H1 (cell line): ENCODE measurements at regions not wholly inside any gene's neighbourhood (a gene's known extent, or its start where the extent isn't known, plus 50 kb on each side); places are given as distances from the start of the nearest gene placed in this dataset.

ENCODE experiments used
- CTCF ChIA-PET: fragments of 300-600 bp; sonication (Branson Sonifier 250); formaldehyde crosslinking; loops from one replicate; lab custom pipeline; 2021; ENCODE audit not compliant: partially characterized antibody; lab: Charles Lee
- POLR2A ChIA-PET: fragments of 300-600 bp; sonication (Branson Sonifier 250); formaldehyde crosslinking; loops from one replicate; lab custom pipeline; 2021; ENCODE audit warnings: inconsistent platforms; ENCODE audit not compliant: partially characterized antibody; lab: Charles Lee
- DNase-seq, 2 experiments: peaks; one replicate each; pipeline versions ENCODE4 v3.0.0 to v3.0.0-alpha.2; 2010 to 2022; ENCODE audit warnings: low spot score in 2 of 2, low read depth in 1 of 2, mixed read lengths in 1 of 2
- FAIRE-seq: peaks from 2 replicates; lab custom pipeline; 2011; peaks lifted over from hg19 to GRCh38; lab: Jason Lieb, UNC
- H2AFZ ChIP-seq: 2 replicates; pipeline ENCODE4 v1.8.1; 2012; ENCODE audit warnings: low read length, inconsistent platforms
- H2AK5ac ChIP-seq: 2 replicates; pipeline ENCODE4 v1.6.1; 2013; ENCODE audit warnings: low read depth, low read length
- H2BK120ac ChIP-seq: replicated peaks from 2 replicates; pipeline ENCODE3; 2013; ENCODE audit warnings: low read depth, low read length, inconsistent platforms
- H2BK12ac ChIP-seq: 2 replicates; pipeline ENCODE4 v1.6.1; 2013; ENCODE audit warnings: low read depth, low read length
- H2BK15ac ChIP-seq: 2 replicates; pipeline ENCODE4 v1.6.1; 2013; ENCODE audit warnings: low read length
- H2BK20ac ChIP-seq: 2 replicates; pipeline ENCODE4 v1.6.1; 2013; ENCODE audit warnings: low read length
- H2BK5ac ChIP-seq: 2 replicates; pipeline ENCODE4 v1.6.1; 2013; ENCODE audit warnings: low read depth, low read length
- H3K14ac ChIP-seq: 2 replicates; pipeline ENCODE4 v1.6.1; 2013; ENCODE audit warnings: inconsistent platforms; ENCODE audit not compliant: insufficient read length
- H3K18ac ChIP-seq: 2 replicates; pipeline ENCODE4 v1.6.1; 2013; ENCODE audit warnings: low read length; ENCODE audit errors: extremely low read depth
- H3K23ac ChIP-seq: 2 replicates; pipeline ENCODE4 v1.6.1; 2013; ENCODE audit warnings: inconsistent platforms; ENCODE audit not compliant: insufficient read length
- H3K23me2 ChIP-seq: 2 replicates; pipeline ENCODE4 v1.6.1; 2013; ENCODE audit warnings: low read depth, low read length
- H3K27ac ChIP-seq: 2 replicates; pipeline ENCODE4 v1.6.1; 2011; ENCODE audit warnings: low read depth, low read length, inconsistent platforms
- H3K27me3 ChIP-seq, 4 experiments: replicated peaks in 1 of 4; 1 replicate in 1 of 4; 2 replicates in 3 of 4; pipeline versions ENCODE4 v1.6.1 to v1.8.1; 2011 to 2013; ENCODE audit warnings: low read length in 3 of 4, mild to moderate bottlenecking in 3 of 4, inconsistent platforms in 2 of 4, mixed read lengths in 2 of 4, moderate library complexity in 1 of 4; ENCODE audit not compliant: control insufficient read depth in 3 of 4, insufficient read depth in 3 of 4; ENCODE audit errors: extremely low read depth in 1 of 4
- H3K36me3 ChIP-seq, 4 experiments: 2 replicates each; pipeline versions ENCODE4 v1.6.1 to v1.8.1; 2011 to 2013; ENCODE audit warnings: mild to moderate bottlenecking in 4 of 4, low read length in 3 of 4, moderate library complexity in 2 of 4, control low read depth in 1 of 4, inconsistent platforms in 1 of 4; ENCODE audit not compliant: insufficient read depth in 4 of 4, control insufficient read depth in 2 of 4
- H3K4ac ChIP-seq: replicated peaks from 2 replicates; pipeline ENCODE3; 2013; ENCODE audit warnings: low read length, low read depth, mixed read lengths, inconsistent platforms; ENCODE audit not compliant: insufficient read length
- H3K4me1 ChIP-seq, 4 experiments: replicated peaks in 1 of 4; 1 replicate in 1 of 4; 2 replicates in 3 of 4; pipeline versions ENCODE4 v1.6.1 to v1.8.1; 2011 to 2013; ENCODE audit warnings: low read length in 3 of 4, inconsistent platforms in 2 of 4, mixed read lengths in 1 of 4; ENCODE audit not compliant: insufficient read depth in 4 of 4, control insufficient read depth in 3 of 4
- H3K4me2 ChIP-seq, 2 experiments: 2 replicates each; pipeline versions ENCODE4 v1.6.1 to v1.8.1; 2011 to 2013; ENCODE audit warnings: low read depth in 2 of 2, low read length in 2 of 2, control low read depth in 1 of 2, inconsistent platforms in 1 of 2, mild to moderate bottlenecking in 1 of 2; ENCODE audit not compliant: insufficient read depth in 1 of 2
- H3K4me3 ChIP-seq, 4 experiments: fragments of 200-600, 300-600 bp in 1 of 4; sonication (generic), shearing (Covaris generic), sonication (Bioruptor Twin) in 1 of 4; 2 replicates each; pipeline versions ENCODE4 v1.5.1 to v1.8.1; 2011 to 2016; ENCODE audit warnings: low read length in 4 of 4, low read depth in 3 of 4, control low read depth in 2 of 4, inconsistent platforms in 2 of 4, mild to moderate bottlenecking in 2 of 4, mixed read lengths in 1 of 4, moderate library complexity in 1 of 4; ENCODE audit not compliant: insufficient read depth in 2 of 4; ENCODE audit errors: extremely low read depth in 1 of 4
- H3K56ac ChIP-seq: replicated peaks from 2 replicates; pipeline ENCODE3; 2013; ENCODE audit warnings: low read depth, mild to moderate bottlenecking, mixed read lengths, low read length, inconsistent platforms; ENCODE audit not compliant: insufficient read length
- H3K79me1 ChIP-seq: 2 replicates; pipeline ENCODE4 v1.6.1; 2013; ENCODE audit warnings: low read depth, low read length, control low read depth
- H3K79me2 ChIP-seq, 2 experiments: 2 replicates each; pipeline versions ENCODE4 v1.6.1 to v1.8.1; 2012 to 2013; ENCODE audit warnings: low read length in 2 of 2, mild to moderate bottlenecking in 2 of 2, inconsistent platforms in 1 of 2; ENCODE audit not compliant: insufficient read depth in 2 of 2, control insufficient read depth in 1 of 2
- H3K9ac ChIP-seq, 4 experiments: replicated peaks in 1 of 4; 1 replicate in 1 of 4; 2 replicates in 3 of 4; pipeline versions ENCODE4 v1.6.1 to v1.8.1; 2011 to 2013; ENCODE audit warnings: low read depth in 3 of 4, low read length in 3 of 4, control low read depth in 2 of 4, mild to moderate bottlenecking in 2 of 4, moderate library complexity in 2 of 4, inconsistent platforms in 1 of 4; ENCODE audit errors: extremely low read depth in 1 of 4
- H3K9me3 ChIP-seq, 2 experiments: 2 replicates each; pipeline versions ENCODE4 v1.6.1 to v1.8.1; 2012 to 2013; ENCODE audit warnings: mild to moderate bottlenecking in 2 of 2, moderate library complexity in 2 of 2, control low read depth in 1 of 2, inconsistent platforms in 1 of 2, low read depth in 1 of 2, low read length in 1 of 2, mixed read lengths in 1 of 2; ENCODE audit not compliant: insufficient read depth in 2 of 2
- H4K20me1 ChIP-seq, 2 experiments: replicated peaks in 1 of 2; 2 replicates each; pipeline versions ENCODE3 to v1.8.1; 2011 to 2013; ENCODE audit warnings: inconsistent platforms in 2 of 2, low read length in 2 of 2, mild to moderate bottlenecking in 1 of 2; ENCODE audit not compliant: insufficient read depth in 2 of 2, control insufficient read depth in 1 of 2
- H4K5ac ChIP-seq: 2 replicates; pipeline ENCODE4 v1.6.1; 2013; ENCODE audit warnings: low read length, low read depth, mixed read lengths, inconsistent platforms; ENCODE audit not compliant: insufficient read length
- H4K8ac ChIP-seq: 2 replicates; pipeline ENCODE4 v1.8.0; 2013; ENCODE audit warnings: mild to moderate bottlenecking, moderate library complexity, low read length, inconsistent platforms; ENCODE audit not compliant: insufficient read depth; ENCODE audit errors: extremely low read depth
- H4K91ac ChIP-seq: replicated peaks from 2 replicates; pipeline ENCODE3; 2013; ENCODE audit warnings: low read length, mixed read lengths, inconsistent platforms; ENCODE audit not compliant: insufficient read length
- ATF2 ChIP-seq: IDR thresholded peaks from 2 replicates; pipeline ENCODE4 v1.6.1; 2012; ENCODE audit warnings: low read length, inconsistent platforms
- CEBPB ChIP-seq: IDR thresholded peaks from 2 replicates; pipeline ENCODE4 v1.6.1; 2012; ENCODE audit warnings: low read depth, low read length
- NANOG ChIP-seq: IDR thresholded peaks from 2 replicates; pipeline ENCODE4 v1.6.1; 2011; ENCODE audit warnings: low read length, low read depth, mild to moderate bottlenecking, inconsistent platforms; ENCODE audit not compliant: insufficient read depth, poor library complexity, severe bottlenecking
- RXRA ChIP-seq: IDR thresholded peaks from 2 replicates; pipeline ENCODE4 v1.6.1; 2011; ENCODE audit warnings: low read depth, mild to moderate bottlenecking, low read length, moderate library complexity; ENCODE audit not compliant: insufficient read depth
- TAF1 ChIP-seq: IDR thresholded peaks from 2 replicates; pipeline ENCODE4 v1.6.1; 2011; ENCODE audit warnings: mild to moderate bottlenecking, low read depth, low read length
- TAF7 ChIP-seq: optimal IDR thresholded peaks from 2 replicates; pipeline ENCODE3; 2011; ENCODE audit warnings: low read depth, mild to moderate bottlenecking, inconsistent platforms, low read length, moderate library complexity, borderline replicate concordance
- USF2 ChIP-seq: IDR thresholded peaks from 2 replicates; pipeline ENCODE4 v1.6.1; 2011; ENCODE audit warnings: low read length, improper control_type of control experiment
- WGBS, 2 experiments: shearing (Covaris generic) in 1 of 2; methylation state at CpG; one replicate each; pipeline versions ENCODE4 v1.1.6 to v1.1.7; 2013 to 2015; ENCODE audit warnings: low lambda C conversion rate in 2 of 2, mixed read lengths in 2 of 2, inconsistent platforms in 1 of 2, low coverage in 1 of 2, missing lambda C conversion rate in 1 of 2; ENCODE audit not compliant: insufficient replicate concordance in 2 of 2, insufficient coverage in 1 of 2, insufficient read length in 1 of 2; ENCODE audit errors: extremely low coverage in 1 of 2, missing lambda C conversion rate in 1 of 2; 5-methylcytosine and 5-hydroxymethylcytosine counted together

GRCh38 chr6:167671977-167672687 lies 154.6 kb upstream of the AFDN start:
- no peaks in the 10 kb centered on the region for H3K23me2 ChIP-seq
- no peak overlapping the region for H3K18ac ChIP-seq
- no peak overlapping the region for H3K4ac ChIP-seq
- H4K91ac ChIP-seq, result no peak overlapping the region
- no peak overlapping the region for H3K56ac ChIP-seq
- peak overlapping the region; percentile 56; the same call in 1 of the 2 replicates for H2BK20ac ChIP-seq
- FAIRE-seq, result no peak
- no peak overlapping the region for H2BK120ac ChIP-seq
- WGBS, 2 experiments, result 89% methylated on average over 33 of the region's 33 CpGs; no CpG with 5 or more reads in 1 of the 2 experiments
- H3K4me3 ChIP-seq, result no peak overlapping the region
- H2BK5ac ChIP-seq, result no peak overlapping the region
- no peak overlapping the region for H3K4me2 ChIP-seq
- TF ChIP-seq NANOG (no peak), TAF7 (no peak), RXRA (no peak), ATF2 (no peak), CEBPB (no peak), USF2 (no peak), TAF1 (no peak)
- 0 out of 2 replicates have a peak overlapping the region, but pooled peaks have one; percentile 83 for H2BK15ac ChIP-seq
- peak overlapping the region; percentile 66; the same call in 1 of the 2 replicates for H2AK5ac ChIP-seq
- H3K23ac ChIP-seq, result no peak overlapping the region
- H4K5ac ChIP-seq, result no peak overlapping the region
- H2AFZ ChIP-seq, result no peak overlapping the region
- H4K20me1 ChIP-seq, result no peaks in the 10 kb centered on the region
- H4K8ac ChIP-seq, result no peak overlapping the region
- H3K36me3 ChIP-seq, result no peaks in the 10 kb centered on the region
- DNase-seq, result no peak
- POLR2A ChIA-PET, result no interaction called here
- H3K14ac ChIP-seq, result no peak overlapping the region
- peak overlapping the region; percentile 60; the same call in 1 of the 2 replicates for H2BK12ac ChIP-seq
- H3K27me3 ChIP-seq, result peaks cover 0 to 2% (median 0%) of the 10 kb centered on the region in 4 experiments; a peak in 2 of 7 replicates
- no peaks in the 10 kb centered on the region for H3K79me2 ChIP-seq
- CTCF ChIA-PET, result interaction anchor here (0.7 to 1.0 kb wide), 3 partner anchors 18 to 313 kb away, joined by 3 read pairs; no protein-coding TSS in a partner anchor
- H3K4me1 ChIP-seq, result peaks cover 0 to 6% (median 1%) of the 10 kb centered on the region in 4 experiments; a peak in 4 of 7 replicates
- peaks cover 11 to 12% of the 10 kb centered on the region in 2 experiments; a peak in 2 of 4 replicates for H3K9me3 ChIP-seq
- H3K9ac ChIP-seq, result no peak overlapping the region
- no peaks in the 10 kb centered on the region for H3K79me1 ChIP-seq
- no peak overlapping the region for H3K27ac ChIP-seq
